Mesendoderm (in vitro differentiated cells): ENCODE measurements at regions not wholly inside any gene's neighbourhood (a gene's known extent, or its start where the extent isn't known, plus 50 kb on each side); places are given as distances from the start of the nearest gene placed in this dataset.

Experiments
- DNase-seq: peaks from one replicate; pipeline ENCODE4 v3.0.0; 2013
- H2AK5ac ChIP-seq: 2 replicates; pipeline ENCODE4 v1.6.1; 2013; ENCODE audit warnings: low read length, inconsistent platforms
- H2BK120ac ChIP-seq: 2 replicates; pipeline ENCODE4 v1.6.1; 2013; ENCODE audit warnings: low read depth, mild to moderate bottlenecking, low read length, moderate library complexity, mixed read lengths
- H2BK15ac ChIP-seq: replicated peaks from 2 replicates; pipeline ENCODE4 v1.6.1; 2013; ENCODE audit warnings: low read depth, mild to moderate bottlenecking, moderate library complexity
- H2BK5ac ChIP-seq: 2 replicates; pipeline ENCODE4 v1.6.1; 2013; ENCODE audit warnings: low read length, inconsistent platforms
- H3K18ac ChIP-seq: 2 replicates; pipeline ENCODE4 v1.6.1; 2013; ENCODE audit warnings: mild to moderate bottlenecking, low read length, mixed read lengths
- H3K23ac ChIP-seq: one replicate; pipeline ENCODE4 v1.6.1; 2013; ENCODE audit warnings: low read length
- H3K27ac ChIP-seq: 2 replicates; pipeline ENCODE4 v1.5.1; 2013; ENCODE audit warnings: low read depth, mild to moderate bottlenecking, inconsistent platforms, low read length, moderate library complexity
- H3K27me3 ChIP-seq: 2 replicates; pipeline ENCODE4 v1.6.1; 2013; ENCODE audit warnings: low read length, control low read depth, mild to moderate bottlenecking, inconsistent platforms; ENCODE audit not compliant: insufficient read depth, poor library complexity
- H3K36me3 ChIP-seq: 2 replicates; pipeline ENCODE4 v1.6.1; 2013; ENCODE audit warnings: low read length, inconsistent platforms; ENCODE audit not compliant: control insufficient read depth, insufficient read depth
- H3K4ac ChIP-seq: one replicate; pipeline ENCODE4 v1.6.1; 2013; ENCODE audit warnings: low read depth, mild to moderate bottlenecking, low read length, moderate library complexity
- H3K4me1 ChIP-seq: 2 replicates; pipeline ENCODE4 v1.6.1; 2013; ENCODE audit warnings: low read depth, low read length, inconsistent platforms; ENCODE audit not compliant: control insufficient read depth
- H3K4me2 ChIP-seq: 2 replicates; pipeline ENCODE4 v1.6.1; 2013; ENCODE audit warnings: low read length
- H3K4me3 ChIP-seq: 2 replicates; pipeline ENCODE4 v1.5.1; 2013; ENCODE audit warnings: mild to moderate bottlenecking, low read length
- H3K56ac ChIP-seq: one replicate; pipeline ENCODE4 v1.6.1; 2013; ENCODE audit warnings: low read length
- H3K79me1 ChIP-seq: 2 replicates; pipeline ENCODE4 v1.6.1; 2013; ENCODE audit warnings: low read length, inconsistent platforms
- H3K79me2 ChIP-seq: 2 replicates; pipeline ENCODE4 v1.6.1; 2013; ENCODE audit warnings: mild to moderate bottlenecking, low read length; ENCODE audit not compliant: control insufficient read depth, insufficient read depth
- H3K9ac ChIP-seq: 2 replicates; pipeline ENCODE4 v1.6.1; 2013; ENCODE audit warnings: low read length, inconsistent platforms
- H4K5ac ChIP-seq: one replicate; pipeline ENCODE4 v1.6.1; 2013; ENCODE audit warnings: low read length
- H4K8ac ChIP-seq: one replicate; pipeline ENCODE4 v1.6.1; 2013; ENCODE audit warnings: low read depth, mild to moderate bottlenecking, control low read depth, low read length, moderate library complexity
- WGBS: extraction: QIAGEN DNeasy Blood & Tissue Kit; methylation state at CpG from one replicate; pipeline ENCODE4 v1.1.7; 2013; ENCODE audit warnings: low lambda C conversion rate, missing lambda C conversion rate; ENCODE audit not compliant: insufficient coverage; ENCODE audit errors: extremely low coverage; 5-methylcytosine and 5-hydroxymethylcytosine counted together

GRCh38 chr9:107899961-107900330, 410.4 kb upstream of the KLF4 start:
- H2BK15ac ChIP-seq = no peak overlapping the region
- no peak overlapping the region for H4K5ac ChIP-seq
- DNase-seq = no peak
- no peaks in the 10 kb centered on the region for H3K79me1 ChIP-seq
- H4K8ac ChIP-seq = no peak overlapping the region
- H3K36me3 ChIP-seq = no peaks in the 10 kb centered on the region
- no peak overlapping the region for H3K23ac ChIP-seq
- no peak overlapping the region for H2BK120ac ChIP-seq
- no peak overlapping the region for H3K4me3 ChIP-seq
- H3K4me1 ChIP-seq = no peaks in the 10 kb centered on the region
- no peaks in the 10 kb centered on the region for H3K27me3 ChIP-seq
- no peak overlapping the region for H2BK5ac ChIP-seq
- H3K4me2 ChIP-seq = no peak overlapping the region
- H2AK5ac ChIP-seq = no peak overlapping the region
- no CpG with 5 or more reads among the region's 1 CpG for WGBS
- H3K79me2 ChIP-seq = no peaks in the 10 kb centered on the region
- no peak overlapping the region for H3K27ac ChIP-seq
- H3K4ac ChIP-seq = no peak overlapping the region
- H3K56ac ChIP-seq = no peak overlapping the region
- H3K9ac ChIP-seq = no peak overlapping the region
- no peak overlapping the region for H3K18ac ChIP-seq

- no peaks in the 10 kb centered on the region for H3K79me2 ChIP-seq
- H3K9ac ChIP-seq = no peak overlapping the region
- no peak overlapping the region for H3K4ac ChIP-seq
- no peak overlapping the region for H2BK5ac ChIP-seq
- no peaks in the 10 kb centered on the region for H3K36me3 ChIP-seq
- H3K4me1 ChIP-seq = no peaks in the 10 kb centered on the region
- H2AK5ac ChIP-seq = no peak overlapping the region
- H3K79me1 ChIP-seq = no peaks in the 10 kb centered on the region
- no peak overlapping the region for H2BK15ac ChIP-seq
- H2BK120ac ChIP-seq = no peak overlapping the region
- no peaks in the 10 kb centered on the region for H3K27me3 ChIP-seq
- no peak overlapping the region for H4K5ac ChIP-seq
- no peak overlapping the region for H3K27ac ChIP-seq
- no peak overlapping the region for H3K18ac ChIP-seq
- no CpG with 5 or more reads among the region's 2 CpGs for WGBS
- no peak for DNase-seq
- no peak overlapping the region for H3K4me3 ChIP-seq
- H4K8ac ChIP-seq = no peak overlapping the region
- H3K4me2 ChIP-seq = no peak overlapping the region
- H3K23ac ChIP-seq = no peak overlapping the region
- H3K56ac ChIP-seq = no peak overlapping the region
Measured at GRCh38 chr9:107898761-107899160, 409.2 kb upstream of the KLF4 start.

- no peak overlapping the region for H3K18ac ChIP-seq
- H3K4me1 ChIP-seq = no peaks in the 10 kb centered on the region
- no peak overlapping the region for H3K4me3 ChIP-seq
- no peak for DNase-seq
- no peak overlapping the region for H2BK15ac ChIP-seq
- H3K79me1 ChIP-seq = no peaks in the 10 kb centered on the region
- no peak overlapping the region for H2BK5ac ChIP-seq
- H3K56ac ChIP-seq = no peak overlapping the region
- H3K79me2 ChIP-seq = no peaks in the 10 kb centered on the region
- no peak overlapping the region for H2AK5ac ChIP-seq
- no peak overlapping the region for H3K4me2 ChIP-seq
- no peak overlapping the region for H4K5ac ChIP-seq
- H3K4ac ChIP-seq = no peak overlapping the region
- no CpG with 5 or more reads among the region's 1 CpG for WGBS
- H3K27me3 ChIP-seq = no peaks in the 10 kb centered on the region
- H3K27ac ChIP-seq = no peak overlapping the region
- H2BK120ac ChIP-seq = no peak overlapping the region
- no peaks in the 10 kb centered on the region for H3K36me3 ChIP-seq
- H3K23ac ChIP-seq = no peak overlapping the region
- no peak overlapping the region for H4K8ac ChIP-seq
- no peak overlapping the region for H3K9ac ChIP-seq
Measured at GRCh38 chr9:107896544-107896943, 407.0 kb upstream of the KLF4 start.

- no peak overlapping the region for H4K5ac ChIP-seq
Measured at GRCh38 chr9:107895501-107896001, 406.0 kb upstream of the KLF4 start.

GRCh38 chr9:107894572-107895261, 405.1 kb upstream of the KLF4 start:
- no peaks in the 10 kb centered on the region for H3K36me3 ChIP-seq
- WGBS = no CpG with 5 or more reads among the region's 11 CpGs
- H2BK15ac ChIP-seq = no peak overlapping the region
- H2BK120ac ChIP-seq = no peak overlapping the region
- H3K79me1 ChIP-seq = no peaks in the 10 kb centered on the region
- H3K23ac ChIP-seq = no peak overlapping the region
- no peak overlapping the region for H3K9ac ChIP-seq
- H3K18ac ChIP-seq = no peak overlapping the region
- no peak overlapping the region for H3K56ac ChIP-seq
- no peak overlapping the region for H3K4me3 ChIP-seq
- no peak overlapping the region for H4K8ac ChIP-seq
- H2AK5ac ChIP-seq = no peak overlapping the region
- no peak overlapping the region for H3K27ac ChIP-seq
- H3K4ac ChIP-seq = no peak overlapping the region
- no peaks in the 10 kb centered on the region for H3K4me1 ChIP-seq
- no peaks in the 10 kb centered on the region for H3K27me3 ChIP-seq
- no peaks in the 10 kb centered on the region for H3K79me2 ChIP-seq
- H3K4me2 ChIP-seq = no peak overlapping the region
- DNase-seq = no peak
- no peak overlapping the region for H4K5ac ChIP-seq
- H2BK5ac ChIP-seq = no peak overlapping the region

More at GRCh38 chr9:107895501-107896001, 406.0 kb upstream of the KLF4 start:
- Histone ChIP-seq H3K4ac (no peak overlapping the region), H3K18ac (no peak overlapping the region), H3K4me1 (no peaks in the 10 kb centered on the region), H3K36me3 (no peaks in the 10 kb centered on the region), H3K23ac (no peak overlapping the region), H3K56ac (no peak overlapping the region), H3K9ac (no peak overlapping the region), H3K27ac (no peak overlapping the region), H3K4me2 (no peak overlapping the region), H2BK5ac (no peak overlapping the region), H3K79me2 (no peaks in the 10 kb centered on the region), H3K79me1 (no peaks in the 10 kb centered on the region), H2AK5ac (no peak overlapping the region), H4K8ac (no peak overlapping the region), H2BK120ac (no peak overlapping the region), H2BK15ac (no peak overlapping the region), H3K4me3 (no peak overlapping the region), H3K27me3 (no peaks in the 10 kb centered on the region)
- no peak for DNase-seq
- no CpG with 5 or more reads among the region's 8 CpGs for WGBS

GRCh38 chr9:107890921-107891465, 401.4 kb upstream of the KLF4 start:
- no peaks in the 10 kb centered on the region for H3K27me3 ChIP-seq
- no peak overlapping the region for H3K23ac ChIP-seq
- no peak overlapping the region for H3K27ac ChIP-seq
- no peak overlapping the region for H3K9ac ChIP-seq
- H4K5ac ChIP-seq = no peak overlapping the region
- no peak for DNase-seq
- H3K36me3 ChIP-seq = no peaks in the 10 kb centered on the region
- H3K4ac ChIP-seq = no peak overlapping the region
- H3K18ac ChIP-seq = no peak overlapping the region
- no peak overlapping the region for H2BK120ac ChIP-seq
- no peak overlapping the region for H3K56ac ChIP-seq
- no peak overlapping the region for H3K4me3 ChIP-seq
- no peak overlapping the region for H2AK5ac ChIP-seq
- H4K8ac ChIP-seq = no peak overlapping the region
- H3K4me1 ChIP-seq = no peaks in the 10 kb centered on the region
- H2BK5ac ChIP-seq = no peak overlapping the region
- no peak overlapping the region for H2BK15ac ChIP-seq
- no peaks in the 10 kb centered on the region for H3K79me1 ChIP-seq
- no peaks in the 10 kb centered on the region for H3K79me2 ChIP-seq
- WGBS = no CpG with 5 or more reads among the region's 3 CpGs
- H3K4me2 ChIP-seq = no peak overlapping the region
